Aorta (tissue), 5 donors: ENCODE measurements at regions not wholly inside any gene's neighbourhood (a gene's known extent, or its start where the extent isn't known, plus 50 kb on each side); places are given as distances from the start of the nearest gene placed in this dataset.

Source experiments
- ATAC-seq: fragments of 200-7000 bp; cut with Tn5 transposase; one replicate; pipeline ENCODE4 v1.9.1; 2022; ENCODE audit warnings: moderate library complexity; ENCODE audit not compliant: low FRiP score
- DNase-seq, 2 donors: peaks; one replicate each; pipeline ENCODE4 v3.0.0-alpha.2; 2020
- H3K27ac ChIP-seq, 2 donors: one replicate each; pipeline ENCODE4 v1.5.1; 2013; ENCODE audit warnings: low read length in 2 of 2, mild to moderate bottlenecking in 2 of 2, moderate library complexity in 2 of 2, control low read depth in 1 of 2, inconsistent platforms in 1 of 2, low read depth in 1 of 2
- H3K27me3 ChIP-seq, 2 donors: one replicate each; pipeline ENCODE4 v1.6.1; 2013; ENCODE audit warnings: control low read depth in 1 of 2, low read length in 1 of 2, mild to moderate bottlenecking in 1 of 2, moderate library complexity in 1 of 2; ENCODE audit not compliant: insufficient read depth in 2 of 2, control insufficient read depth in 1 of 2
- H3K36me3 ChIP-seq, 2 donors: one replicate each; pipeline ENCODE4 v1.6.1; 2013; ENCODE audit warnings: control low read depth in 1 of 2, low read length in 1 of 2, mild to moderate bottlenecking in 1 of 2; ENCODE audit not compliant: insufficient read depth in 2 of 2, control insufficient read depth in 1 of 2
- H3K4me1 ChIP-seq, 2 donors: one replicate each; pipeline ENCODE4 v1.6.1; 2013; ENCODE audit warnings: low read length in 2 of 2, control low read depth in 1 of 2, mild to moderate bottlenecking in 1 of 2, moderate library complexity in 1 of 2; ENCODE audit not compliant: insufficient read depth in 2 of 2, control insufficient read depth in 1 of 2
- H3K4me3 ChIP-seq, 2 donors: one replicate each; pipeline ENCODE4 v1.5.1; 2013; ENCODE audit warnings: low read length in 2 of 2, control low read depth in 1 of 2, mild to moderate bottlenecking in 1 of 2
- H3K9me3 ChIP-seq: one replicate; pipeline ENCODE4 v1.6.1; 2013; ENCODE audit warnings: mild to moderate bottlenecking, low read length; ENCODE audit not compliant: control insufficient read depth
- WGBS, 2 donors: extraction: QIAGEN DNeasy Blood & Tissue Kit; methylation state at CpG; one replicate each; pipeline ENCODE4 v1.1.7; 2013; 5-methylcytosine and 5-hydroxymethylcytosine counted together
- intact Hi-C, 2 donors: fragments of 100-400 bp; cut with DNase I; formaldehyde crosslinking; loops; one replicate each; pipeline versions ENCODE4 v1.14.2 to v1.15.0; 2022
- donor health status: healthy with polysubstance abuse.
- donor health status: Bipolar disorder and iron deficiency.
- donor health status: DM: no; HTN: no; CAD: no.
- donor health status: DM: no; HTN: no; CAD: no.
- donor health status: DM: yes; HTN: yes; CAD: no.

DNA sequence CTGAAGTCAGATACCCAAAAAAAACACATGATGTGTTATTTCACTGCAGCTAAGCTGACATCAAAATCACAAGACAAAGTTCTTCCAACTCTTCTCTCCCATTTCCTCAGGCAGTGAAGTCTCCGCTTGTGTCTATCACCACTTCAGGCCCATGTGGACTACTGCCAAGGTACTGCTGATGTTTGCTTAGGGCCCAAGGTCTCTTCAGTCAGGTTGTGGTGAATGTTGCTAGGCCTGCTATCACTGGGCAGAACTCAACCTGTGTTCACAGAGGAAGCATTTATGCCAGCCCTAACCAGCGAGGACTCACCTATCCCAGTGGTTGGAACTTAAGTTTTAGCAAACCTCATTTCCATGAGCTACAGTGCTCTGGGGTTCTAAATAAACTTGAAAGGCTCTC is 156.5 kb upstream of the BRINP3 start:
- Histone ChIP-seq H3K27ac (no peak overlapping the region), H3K27me3 (no peaks in the 10 kb centered on the region), H3K9me3 (peaks cover 2% of the 10 kb centered on the region), H3K36me3 (no peaks in the 10 kb centered on the region), H3K4me1 (no peaks in the 10 kb centered on the region), H3K4me3 (no peak overlapping the region)
- no peak for ATAC-seq
- 89 to 93% methylated on average over 2 of the region's 2 CpGs for WGBS, 2 donors
- DNase-seq: no peak
- intact Hi-C loops: no loop called here

DNA sequence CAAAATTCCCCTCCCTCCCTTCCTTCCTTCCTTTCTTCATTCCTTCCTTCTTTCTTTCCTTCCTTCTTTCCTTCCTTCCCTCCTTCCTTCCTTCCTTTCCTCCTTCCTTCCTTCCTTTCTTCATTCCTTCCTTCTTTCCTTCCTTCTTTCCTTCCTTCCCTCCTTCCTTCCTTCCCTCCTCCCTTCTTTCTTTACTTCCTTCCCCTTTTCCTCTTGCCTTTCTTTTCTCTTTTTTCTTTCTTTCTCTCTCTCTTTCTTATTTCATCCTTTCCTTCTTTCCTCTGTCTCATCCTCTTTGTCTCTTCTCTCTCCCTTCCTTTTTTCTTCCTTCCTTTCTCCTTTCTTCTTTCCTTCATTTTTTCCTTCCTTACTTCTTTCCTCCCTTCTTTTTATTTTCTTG is 171.9 kb upstream of the BRINP3 start:
- ATAC-seq: no peak
- no peak for DNase-seq
- H3K27me3 ChIP-seq: no peaks in the 10 kb centered on the region
- H3K4me3 ChIP-seq: no peak overlapping the region
- no peaks in the 10 kb centered on the region for H3K4me1 ChIP-seq
- no peaks in the 10 kb centered on the region for H3K9me3 ChIP-seq
- H3K27ac ChIP-seq: no peak overlapping the region
- H3K36me3 ChIP-seq: no peaks in the 10 kb centered on the region
- intact Hi-C loops: no loop called here

DNA sequence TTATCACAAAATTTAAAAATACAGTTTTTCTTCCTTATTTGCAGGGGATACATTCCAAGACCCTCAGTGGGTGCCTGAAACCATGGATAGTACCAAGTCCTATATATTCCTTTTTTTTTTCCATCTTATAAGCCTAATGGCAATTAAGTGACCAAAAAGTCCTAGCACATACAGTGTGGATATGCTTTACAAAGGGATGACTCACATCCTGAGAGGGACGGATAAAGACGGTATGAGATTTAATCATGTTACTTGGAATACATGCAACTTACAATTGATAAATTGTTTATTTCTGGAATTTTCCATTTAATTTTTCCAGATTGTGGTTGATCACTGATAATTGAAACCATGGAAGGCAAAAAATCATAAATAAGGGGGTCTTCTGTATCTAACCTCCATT is 181.2 kb upstream of the BRINP3 start:
- Histone ChIP-seq H3K27me3 (no peaks in the 10 kb centered on the region), H3K4me1 (no peaks in the 10 kb centered on the region), H3K9me3 (no peaks in the 10 kb centered on the region), H3K4me3 (no peak overlapping the region), H3K27ac (no peak overlapping the region), H3K36me3 (no peaks in the 10 kb centered on the region)
- DNase-seq: no peak
- WGBS, 2 donors: 78 to 84% methylated on average over 2 of the region's 2 CpGs
- no peak for ATAC-seq
- intact Hi-C loops: no loop called here

DNA sequence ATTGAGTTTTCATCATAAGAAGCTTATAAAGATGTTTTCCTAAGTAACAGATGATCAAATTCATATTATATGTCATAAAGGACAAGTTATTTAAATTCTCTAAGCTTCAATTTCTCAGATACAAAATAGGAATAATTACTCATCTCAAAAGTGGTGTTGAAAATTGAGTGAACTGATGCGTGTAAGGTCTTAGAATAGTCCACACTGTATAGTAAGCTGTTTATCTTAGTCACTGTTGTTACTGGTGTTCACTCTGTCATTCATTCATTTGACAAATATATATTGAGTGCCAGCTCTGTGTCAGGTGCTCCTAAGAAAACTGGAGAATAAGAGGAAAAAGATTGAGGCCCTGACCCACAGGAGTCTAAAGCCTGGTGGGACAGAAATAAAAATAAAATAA is 186.3 kb upstream of the BRINP3 start:
- ATAC-seq (no peak), DNase-seq (no peak)
- Histone ChIP-seq H3K9me3 (no peaks in the 10 kb centered on the region), H3K27me3 (no peaks in the 10 kb centered on the region), H3K27ac (no peak overlapping the region), H3K4me1 (no peaks in the 10 kb centered on the region), H3K4me3 (no peak overlapping the region), H3K36me3 (no peaks in the 10 kb centered on the region)
- 40 to 42% methylated on average over 1 of the region's 1 CpG for WGBS, 2 donors
- intact Hi-C loops: no loop called here

GRCh38 chr1:190665045-190665444 is 187.4 kb upstream of the BRINP3 start:
- no peak for ATAC-seq
- H3K9me3 ChIP-seq: no peaks in the 10 kb centered on the region

DNA sequence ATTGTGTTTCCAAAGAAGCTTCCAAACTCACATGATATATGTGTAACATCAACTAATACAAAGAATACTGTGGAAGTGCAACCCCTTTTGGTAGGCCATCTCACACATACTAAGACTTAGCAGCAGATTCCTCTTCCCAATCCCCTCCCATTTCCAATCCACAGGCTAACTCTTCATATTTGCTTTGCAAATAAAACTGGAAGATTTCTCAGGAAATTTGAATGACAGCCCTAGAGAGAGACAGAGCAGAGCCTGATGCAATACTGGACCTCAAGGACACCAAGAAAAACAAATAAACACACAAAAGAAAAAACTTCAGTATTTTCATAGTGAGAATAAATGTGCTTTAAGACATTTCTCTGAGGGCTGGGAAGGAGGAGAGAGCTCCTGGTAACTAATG is 190.2 kb upstream of the BRINP3 start:
- no peaks in the 10 kb centered on the region for H3K36me3 ChIP-seq
- H3K4me1 ChIP-seq: no peaks in the 10 kb centered on the region
- H3K27me3 ChIP-seq: no peaks in the 10 kb centered on the region
- no peaks in the 10 kb centered on the region for H3K9me3 ChIP-seq
- no peak overlapping the region for H3K27ac ChIP-seq
- intact Hi-C loops: no loop called here
- H3K4me3 ChIP-seq: no peak overlapping the region
- ATAC-seq (no peak), DNase-seq (no peak)

More at GRCh38 chr1:190665045-190665444, 187.4 kb upstream of the BRINP3 start:
- no peak overlapping the region for H3K4me3 ChIP-seq
- intact Hi-C loops: no loop called here
- no peak for DNase-seq
- no peak overlapping the region for H3K27ac ChIP-seq
- H3K4me1 ChIP-seq: no peaks in the 10 kb centered on the region
- no peaks in the 10 kb centered on the region for H3K27me3 ChIP-seq
- H3K36me3 ChIP-seq: no peaks in the 10 kb centered on the region

DNA sequence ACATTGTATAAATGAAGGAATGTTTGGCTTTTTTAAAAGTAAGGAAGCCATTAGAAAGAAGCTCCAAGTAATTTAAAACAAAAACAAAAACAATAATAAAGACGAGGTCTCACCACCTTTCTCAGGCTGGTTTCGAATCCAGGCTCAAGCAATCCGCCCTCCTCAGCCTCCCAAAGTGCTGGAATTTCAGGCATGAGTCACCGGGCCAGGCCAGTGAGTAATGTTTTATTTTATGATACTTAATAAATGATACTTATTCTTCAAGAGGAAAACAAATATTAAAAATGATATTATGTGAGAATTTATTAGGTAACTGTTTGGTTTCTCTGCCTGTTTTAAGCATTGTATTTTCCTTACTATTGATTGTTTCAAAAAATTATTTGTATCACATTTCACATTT is 201.4 kb upstream of the BRINP3 start:
- ATAC-seq: no peak
- no peak for DNase-seq
- intact Hi-C loops: no loop called here
- H3K27me3 ChIP-seq: peaks cover 0 to 1% of the 10 kb centered on the region in 2 donors
- no peak overlapping the region for H3K27ac ChIP-seq
- 70 to 73% methylated on average over 4 of the region's 4 CpGs for WGBS, 2 donors
- H3K36me3 ChIP-seq: no peaks in the 10 kb centered on the region
- no peaks in the 10 kb centered on the region for H3K4me1 ChIP-seq
- H3K9me3 ChIP-seq: no peaks in the 10 kb centered on the region
- no peak overlapping the region for H3K4me3 ChIP-seq

GRCh38 chr1:190679454-190679853 is 201.8 kb upstream of the BRINP3 start:
- Histone ChIP-seq H3K9me3 (no peaks in the 10 kb centered on the region), H3K36me3 (no peaks in the 10 kb centered on the region), H3K27ac (no peak overlapping the region), H3K4me1 (no peaks in the 10 kb centered on the region), H3K4me3 (no peak overlapping the region), H3K27me3 (no peaks in the 10 kb centered on the region)
- WGBS, 2 donors: 54 to 72% methylated on average over 2 of the region's 2 CpGs
- DNase-seq (no peak), ATAC-seq (no peak)
- intact Hi-C loops: no loop called here

DNA sequence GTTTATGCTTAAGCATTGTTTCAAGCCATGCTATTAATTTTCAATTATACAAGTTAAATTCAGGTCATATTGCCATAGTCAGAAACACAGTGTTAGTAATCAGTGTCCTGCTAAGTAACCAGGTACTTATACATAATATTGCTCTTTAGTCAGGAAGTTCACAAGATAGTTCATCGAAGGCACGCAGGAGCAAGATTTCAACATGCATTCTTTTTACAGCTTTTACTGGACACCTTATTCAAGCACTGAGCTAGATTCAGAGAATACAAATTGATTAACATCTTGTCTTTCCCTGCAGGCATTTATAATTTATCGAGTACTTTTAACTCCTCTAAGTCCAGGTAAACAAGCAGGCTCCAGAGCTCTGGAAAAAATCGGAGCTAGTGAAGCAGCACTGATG is 202.3 kb upstream of the BRINP3 start:
- Histone ChIP-seq H3K36me3 (no peaks in the 10 kb centered on the region), H3K9me3 (no peaks in the 10 kb centered on the region), H3K27ac (no peak overlapping the region), H3K4me1 (no peaks in the 10 kb centered on the region), H3K4me3 (no peak overlapping the region), H3K27me3 (no peaks in the 10 kb centered on the region)
- DNase-seq (no peak), ATAC-seq (no peak)
- intact Hi-C loops: no loop called here
- 65 to 67% methylated on average over 4 of the region's 4 CpGs for WGBS, 2 donors

DNA sequence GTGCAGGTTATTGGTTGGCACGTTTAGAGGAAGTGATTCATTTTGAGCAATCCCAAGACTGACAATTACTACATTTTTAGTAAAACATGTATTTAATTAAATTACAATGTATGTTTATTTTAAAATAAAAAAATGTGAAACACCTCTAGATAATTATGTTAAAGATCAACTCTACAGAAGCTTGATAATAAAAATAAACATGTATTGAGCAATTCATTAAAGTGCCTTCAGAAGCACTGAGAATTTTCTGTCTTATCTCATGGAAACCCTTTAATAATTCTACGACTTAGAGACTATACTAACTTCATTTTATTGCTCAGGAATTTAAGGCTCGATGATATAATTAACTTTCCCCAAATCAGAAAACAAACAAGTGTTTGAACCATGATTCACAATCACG is 208.0 kb upstream of the BRINP3 start:
- 73 to 77% methylated on average over 4 of the region's 4 CpGs for WGBS, 2 donors
- intact Hi-C loops: no loop called here

More for the DNA sequence above, 208.0 kb upstream of the BRINP3 start:
- DNase-seq: no peak
- H3K27me3 ChIP-seq: no peaks in the 10 kb centered on the region
- H3K4me1 ChIP-seq: no peaks in the 10 kb centered on the region
- no peak for ATAC-seq
- no peak overlapping the region for H3K4me3 ChIP-seq
- no peaks in the 10 kb centered on the region for H3K9me3 ChIP-seq
- H3K27ac ChIP-seq: no peak overlapping the region
- H3K36me3 ChIP-seq: no peaks in the 10 kb centered on the region
